Thyroid gland (tissue), 4 donors: ENCODE measurements at regions not wholly inside any gene's neighbourhood (a gene's known extent, or its start where the extent isn't known, plus 50 kb on each side); places are given as distances from the start of the nearest gene placed in this dataset.

Experiments used
- CTCF ChIP-seq, 6 experiments: fragments of 200-600 bp in 3 of 6; fragments of 450-650 bp in 3 of 6; sonication (generic) in 3 of 6; IDR thresholded peaks; one replicate each; pipeline ENCODE4 v1.5.1; 2016 to 2019; ENCODE audit warnings: antibody characterized with exemption in 6 of 6, mild to moderate bottlenecking in 2 of 6, inconsistent platforms in 1 of 6, moderate library complexity in 1 of 6
- POLR2A ChIP-seq, 2 donors: fragments of 450-650 bp; IDR thresholded peaks; one replicate each; pipeline ENCODE4 v1.6.1; 2017; ENCODE audit warnings: antibody characterized with exemption in 2 of 2, mild to moderate bottlenecking in 2 of 2, moderate library complexity in 1 of 2

GRCh38 chr12:13404631-13405473 lies 208.3 kb downstream of the EMP1 start:
- TF ChIP-seq CTCF (IDR thresholded peaks at IDR 0.05) (no peak), POLR2A (IDR thresholded peaks at IDR 0.05) (no peak)
